ENCODE measurements at regions not wholly inside any gene's neighbourhood (a gene's known extent, or its start where the extent isn't known, plus 50 kb on each side); places are given as distances from the start of the nearest gene placed in this dataset.

- POLR2A ChIA-PET = no interaction called here
- Mint-ChIP-seq H3K4me3 (no peak overlapping the region), H3K9me3 (peaks cover 1% of the 10 kb centered on the region), H3K27ac (no peak overlapping the region), H3K4me1 (peaks cover 5% of the 10 kb centered on the region), H3K36me3 (ENCODE audit: low read depth) (no peaks in the 10 kb centered on the region), H3K27me3 (peaks cover 10% of the 10 kb centered on the region)
- ATAC-seq (ENCODE audit: low read depth) (no peak), DNase-seq (no peak)
- intact Hi-C loops (cut with micrococcal nuclease) = no loop called here
- TF ChIP-seq CTCF (IDR thresholded peaks at IDR 0.05) = no peak
- CTCF ChIA-PET = no interaction called here
These were observed 72.0 kb upstream of the AFF3 start for GRCh38 chr2:100214265-100214971.

- Mint-ChIP-seq H3K4me3 (no peak overlapping the region), H3K27me3 (peaks cover 10% of the 10 kb centered on the region), H3K4me1 (peaks cover 5% of the 10 kb centered on the region), H3K36me3 (ENCODE audit: low read depth) (no peaks in the 10 kb centered on the region), H3K9me3 (peaks cover 1% of the 10 kb centered on the region), H3K27ac (no peak overlapping the region)
- TF ChIP-seq CTCF (IDR thresholded peaks at IDR 0.05) = no peak
- no peak for DNase-seq
- intact Hi-C loops (cut with micrococcal nuclease) = no loop called here
- ATAC-seq (ENCODE audit: low read depth) = no peak
- ChIA-PET POLR2A (no interaction called here), CTCF (no interaction called here)
These were observed 71.2 kb upstream of the AFF3 start for GRCh38 chr2:100213595-100213994.

GRCh38 chr2:100212850-100213249 is 70.5 kb upstream of the AFF3 start:
- ATAC-seq (ENCODE audit: low read depth) = no peak
- ChIA-PET POLR2A (interaction anchor here (0.6 kb wide), 1 partner anchor 206 kb away, joined by 4 read pairs; no protein-coding TSS in a partner anchor), CTCF (no interaction called here)
- Mint-ChIP-seq H3K4me1 (peaks cover 5% of the 10 kb centered on the region), H3K4me3 (no peak overlapping the region), H3K9me3 (peaks cover 1% of the 10 kb centered on the region), H3K27me3 (peaks cover 9% of the 10 kb centered on the region), H3K27ac (no peak overlapping the region), H3K36me3 (ENCODE audit: low read depth) (no peaks in the 10 kb centered on the region)
- intact Hi-C loops (cut with micrococcal nuclease) = no loop called here
- no peak for TF ChIP-seq CTCF (IDR thresholded peaks at IDR 0.05)
- DNase-seq = no peak

GRCh38 chr2:100211521-100211920 is 69.1 kb upstream of the AFF3 start:
- ChIA-PET CTCF (no interaction called here), POLR2A (no interaction called here)
- H3K9me3 Mint-ChIP-seq = peaks cover 1% of the 10 kb centered on the region
- ATAC-seq (ENCODE audit: low read depth) (no peak), DNase-seq (no peak)
- intact Hi-C loops (cut with micrococcal nuclease) = no loop called here
- no peak for TF ChIP-seq CTCF (IDR thresholded peaks at IDR 0.05)
- H3K4me1 Mint-ChIP-seq = peaks cover 5% of the 10 kb centered on the region
- H3K27me3 Mint-ChIP-seq = peaks cover 6% of the 10 kb centered on the region
- no peak overlapping the region for H3K4me3 Mint-ChIP-seq
- no peaks in the 10 kb centered on the region for H3K36me3 Mint-ChIP-seq (ENCODE audit: low read depth)
- no peak overlapping the region for H3K27ac Mint-ChIP-seq

- Mint-ChIP-seq H3K4me1 (peaks cover 14% of the 10 kb centered on the region), H3K9me3 (peaks cover 1% of the 10 kb centered on the region), H3K4me3 (no peak overlapping the region), H3K36me3 (ENCODE audit: low read depth) (no peaks in the 10 kb centered on the region), H3K27me3 (peaks cover 8% of the 10 kb centered on the region), H3K27ac (no peak overlapping the region)
- intact Hi-C loops (cut with micrococcal nuclease) = no loop called here
- no peak for TF ChIP-seq CTCF (IDR thresholded peaks at IDR 0.05)
- ATAC-seq (ENCODE audit: low read depth) (no peak), DNase-seq (no peak)
- POLR2A ChIA-PET = no interaction called here
- CTCF ChIA-PET = no interaction called here
These were observed 65.9 kb upstream of the AFF3 start for GRCh38 chr2:100208141-100208770.

Measured in activated B cell treated with CpG ODN at 0.5 μM for 24 hours (primary cell).